Cardiac muscle cell (in vitro differentiated cells and primary cell): ENCODE measurements at regions not wholly inside any gene's neighbourhood (a gene's known extent, or its start where the extent isn't known, plus 50 kb on each side); places are given as distances from the start of the nearest gene placed in this dataset.

Source experiments
- DNase-seq, 2 donors: peaks; one replicate each; pipeline versions ENCODE4 v3.0.0 to v3.0.0-alpha.2; 2010 to 2017; ENCODE audit warnings: low read depth in 1 of 2, low spot score in 1 of 2
- H3K27ac ChIP-seq: fragments of 200-600 bp; sonication (generic); 2 replicates; pipeline ENCODE4 v1.5.1; 2016
- H3K27me3 ChIP-seq: fragments of 200-600 bp; sonication (generic); 2 replicates; pipeline ENCODE4 v1.6.0; 2016; ENCODE audit warnings: control low read depth
- H3K36me3 ChIP-seq: fragments of 200-600 bp; sonication (generic); 2 replicates; pipeline ENCODE4 v1.5.1; 2016; ENCODE audit warnings: control low read depth
- H3K4me1 ChIP-seq: fragments of 200-600 bp; sonication (generic); 2 replicates; pipeline ENCODE4 v1.8.1; 2017; ENCODE audit warnings: low read depth, mild to moderate bottlenecking, mixed run types
- H3K4me3 ChIP-seq: fragments of 200-600 bp; sonication (generic); 2 replicates; pipeline ENCODE4 v1.5.1; 2016; ENCODE audit warnings: mild to moderate bottlenecking
- H3K9me3 ChIP-seq: fragments of 200-600 bp; sonication (generic); 2 replicates; pipeline ENCODE4 v1.5.1; 2017; ENCODE audit warnings: low read depth, mild to moderate bottlenecking, control low read depth
- CTCF ChIP-seq: IDR thresholded peaks from 2 replicates; pipeline ENCODE4 v1.5.1; 2012; ENCODE audit warnings: low read depth, mild to moderate bottlenecking, low read length

- Histone ChIP-seq H3K27ac (no peak overlapping the region), H3K4me1 (no peaks in the 10 kb centered on the region), H3K4me3 (no peak overlapping the region), H3K9me3 (no peaks in the 10 kb centered on the region), H3K36me3 (no peaks in the 10 kb centered on the region), H3K27me3 (no peaks in the 10 kb centered on the region)
- no peak for DNase-seq
- no peak for TF ChIP-seq CTCF
Observed at GRCh38 chr5:118675247-118675646, 313.1 kb downstream of the DTWD2 start.

GRCh38 chr5:118657576-118657975 is 330.8 kb downstream of the DTWD2 start:
- no peak overlapping the region for H3K27ac ChIP-seq
- H3K9me3 ChIP-seq: no peaks in the 10 kb centered on the region
- no peaks in the 10 kb centered on the region for H3K36me3 ChIP-seq
- peaks cover 2% of the 10 kb centered on the region for H3K4me1 ChIP-seq
- DNase-seq: no peak
- H3K4me3 ChIP-seq: no peak overlapping the region
- TF ChIP-seq CTCF: no peak
- H3K27me3 ChIP-seq: no peaks in the 10 kb centered on the region

- TF ChIP-seq CTCF: no peak
- no peaks in the 10 kb centered on the region for H3K9me3 ChIP-seq
- H3K27ac ChIP-seq: no peak overlapping the region
- no peaks in the 10 kb centered on the region for H3K36me3 ChIP-seq
- peaks cover 3% of the 10 kb centered on the region for H3K4me1 ChIP-seq
- no peaks in the 10 kb centered on the region for H3K27me3 ChIP-seq
- no peak for DNase-seq
- no peak overlapping the region for H3K4me3 ChIP-seq
Observed at GRCh38 chr5:118653872-118654271, 334.5 kb downstream of the DTWD2 start.

- H3K9me3 ChIP-seq: no peaks in the 10 kb centered on the region
- no peak overlapping the region for H3K27ac ChIP-seq
- DNase-seq: no peak
- TF ChIP-seq CTCF: no peak
- H3K27me3 ChIP-seq: no peaks in the 10 kb centered on the region
- H3K4me1 ChIP-seq: peaks cover 3% of the 10 kb centered on the region
- no peaks in the 10 kb centered on the region for H3K36me3 ChIP-seq
- no peak overlapping the region for H3K4me3 ChIP-seq
Observed at GRCh38 chr5:118653183-118653582, 335.2 kb downstream of the DTWD2 start.

- Histone ChIP-seq H3K36me3 (no peaks in the 10 kb centered on the region), H3K27me3 (no peaks in the 10 kb centered on the region), H3K4me1 (peaks cover 3% of the 10 kb centered on the region), H3K27ac (no peak overlapping the region), H3K9me3 (no peaks in the 10 kb centered on the region), H3K4me3 (no peak overlapping the region)
- TF ChIP-seq CTCF: no peak
- DNase-seq: no peak
Observed at GRCh38 chr5:118651002-118651401, 337.3 kb downstream of the DTWD2 start.

GRCh38 chr5:118647587-118647986 is 340.8 kb downstream of the DTWD2 start:
- DNase-seq: no peak
- TF ChIP-seq CTCF: no peak

More at GRCh38 chr5:118647587-118647986, 340.8 kb downstream of the DTWD2 start:
- no peaks in the 10 kb centered on the region for H3K36me3 ChIP-seq
- H3K9me3 ChIP-seq: no peaks in the 10 kb centered on the region
- peaks cover 2% of the 10 kb centered on the region for H3K4me1 ChIP-seq
- no peak overlapping the region for H3K4me3 ChIP-seq
- H3K27ac ChIP-seq: no peak overlapping the region
- H3K27me3 ChIP-seq: no peaks in the 10 kb centered on the region
